SK-N-SH treated with all-trans-retinoic acid at 6 μM for 48 hours (cell line): ENCODE measurements at regions not wholly inside any gene's neighbourhood (a gene's known extent, or its start where the extent isn't known, plus 50 kb on each side); places are given as distances from the start of the nearest gene placed in this dataset.

Experiments
- ARNTL ChIP-seq: fragments of 450-650 bp; formaldehyde crosslinking; IDR thresholded peaks from 2 replicates; pipeline ENCODE4 v1.5.0; 2020; ENCODE audit warnings: low read depth, mild to moderate bottlenecking, moderate library complexity, borderline replicate concordance
- BACH2 ChIP-seq: fragments of 250-450 bp; sonication (Bioruptor Pico); IDR thresholded peaks from 2 replicates; pipeline ENCODE4 v1.9.0; 2021; ENCODE audit warnings: mild to moderate bottlenecking, borderline replicate concordance
- CREB5 ChIP-seq: fragments of 250-450 bp; sonication (Bioruptor Pico); IDR thresholded peaks from 2 replicates; pipeline ENCODE4 v1.5.1; 2020; ENCODE audit warnings: low read depth, mild to moderate bottlenecking, moderate library complexity
- CSRNP3 ChIP-seq: fragments of 250-450 bp; sonication (Bioruptor Pico); IDR thresholded peaks from 2 replicates; pipeline ENCODE4 v1.5.1; 2021; ENCODE audit warnings: mild to moderate bottlenecking, moderate library complexity
- GLIS3 ChIP-seq: fragments of 250-450 bp; sonication (Bioruptor Pico); IDR thresholded peaks from 2 replicates; pipeline ENCODE4 v1.5.0; 2020; ENCODE audit warnings: mild to moderate bottlenecking, moderate library complexity
- OSR1 ChIP-seq: fragments of 250-450 bp; sonication (Bioruptor Pico); IDR thresholded peaks from 2 replicates; pipeline ENCODE4 v1.8.0; 2022; ENCODE audit warnings: moderate library complexity, mild to moderate bottlenecking, inconsistent platforms
- PATZ1 ChIP-seq: fragments of 250-450 bp; sonication (Bioruptor Pico); IDR thresholded peaks from 2 replicates; pipeline ENCODE4 v1.8.0; 2020; ENCODE audit warnings: mild to moderate bottlenecking, moderate library complexity, borderline replicate concordance
- POU6F1 ChIP-seq: fragments of 250-450 bp; sonication (Bioruptor Pico); IDR thresholded peaks from 2 replicates; pipeline ENCODE4 v1.8.0; 2021; ENCODE audit warnings: low read depth, mild to moderate bottlenecking, moderate library complexity, borderline replicate concordance
- RARB ChIP-seq: fragments of 250-450 bp; sonication (Bioruptor Pico); IDR thresholded peaks from 2 replicates; pipeline ENCODE4 v1.8.0; 2021; ENCODE audit warnings: mild to moderate bottlenecking, moderate library complexity
- SNAI2 ChIP-seq: fragments of 250-450 bp; sonication (Bioruptor Pico); IDR thresholded peaks from 2 replicates; pipeline ENCODE4 v1.5.0; 2020; ENCODE audit warnings: mild to moderate bottlenecking, moderate library complexity
- TSHZ2 ChIP-seq: fragments of 250-450 bp; sonication (Bioruptor Pico); IDR thresholded peaks from 2 replicates; pipeline ENCODE4 v1.5.0; 2020; ENCODE audit warnings: mild to moderate bottlenecking, moderate library complexity
- ZC3H10 ChIP-seq: fragments of 250-450 bp; sonication (Bioruptor Pico); IDR thresholded peaks from 2 replicates; pipeline ENCODE4 v1.5.1; 2021; ENCODE audit warnings: mild to moderate bottlenecking, moderate library complexity
- ZFP3 ChIP-seq: fragments of 250-450 bp; sonication (Bioruptor Pico); IDR thresholded peaks from 2 replicates; pipeline ENCODE4 v1.5.0; 2020; ENCODE audit warnings: mild to moderate bottlenecking, moderate library complexity
- ZNF8 ChIP-seq: fragments of 450-650 bp; formaldehyde crosslinking; IDR thresholded peaks from 2 replicates; pipeline ENCODE4 v1.5.0; 2020; ENCODE audit warnings: mild to moderate bottlenecking, moderate library complexity

- TF ChIP-seq BACH2 (CRISPR knock-in tag) (no peak), OSR1 (CRISPR knock-in tag) (no peak), GLIS3 (CRISPR knock-in tag) (no peak), CSRNP3 (CRISPR knock-in tag) (no peak), PATZ1 (no peak), ARNTL (CRISPR knock-in tag) (no peak), CREB5 (CRISPR knock-in tag) (no peak), RARB (no peak), POU6F1 (CRISPR knock-in tag) (no peak), ZNF8 (CRISPR knock-in tag) (no peak), TSHZ2 (CRISPR knock-in tag) (no peak), SNAI2 (CRISPR knock-in tag) (no peak), ZC3H10 (CRISPR knock-in tag) (no peak), ZFP3 (no peak)
Observed at GRCh38 chr2:46849046-46849715, 66.4 kb downstream of the MCFD2 start.
